ENCODE measurements at regions not wholly inside any gene's neighbourhood (a gene's known extent, or its start where the extent isn't known, plus 50 kb on each side); places are given as distances from the start of the nearest gene placed in this dataset.

DNA sequence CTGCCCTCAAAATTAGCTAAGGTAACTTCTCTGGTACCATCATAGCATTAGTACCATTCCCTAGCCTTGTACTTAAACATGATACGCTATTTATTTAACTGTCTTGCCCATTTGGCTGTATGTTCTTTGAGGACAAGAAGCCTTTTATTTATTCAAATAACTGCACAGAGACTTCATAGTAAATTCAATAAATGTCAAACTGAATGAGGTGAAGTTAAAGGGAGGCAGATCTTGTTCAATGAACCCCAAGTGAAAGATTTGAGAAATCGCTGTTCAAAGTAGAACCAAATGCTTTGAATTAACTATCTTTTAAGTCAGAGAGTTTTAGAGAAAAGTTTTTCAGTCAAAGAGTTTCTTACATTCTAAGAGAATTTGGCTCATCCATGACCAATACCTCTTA, 203.6 kb downstream of the GXYLT1 start:
- Histone ChIP-seq H3K4me1 (ENCODE audit: control insufficient read depth, insufficient read depth, low read length, unreplicated experiment) (no peaks in the 10 kb centered on the region), H3K27ac (ENCODE audit: low read depth, low read length) (no peak overlapping the region), H3K27me3 (ENCODE audit: insufficient read depth, low read length) (peaks cover 13% of the 10 kb centered on the region; the same call in 1 of the 2 replicates), H2AFZ (ENCODE audit: low read length, unreplicated experiment) (no peak overlapping the region), H3K79me2 (ENCODE audit: control insufficient read depth, insufficient read depth, low read length, unreplicated experiment) (no peaks in the 10 kb centered on the region), H3K4me3 (ENCODE audit: low read depth, low read length) (no peak overlapping the region), H3K36me3 (ENCODE audit: insufficient read depth, low read length) (no peaks in the 10 kb centered on the region)

DNA sequence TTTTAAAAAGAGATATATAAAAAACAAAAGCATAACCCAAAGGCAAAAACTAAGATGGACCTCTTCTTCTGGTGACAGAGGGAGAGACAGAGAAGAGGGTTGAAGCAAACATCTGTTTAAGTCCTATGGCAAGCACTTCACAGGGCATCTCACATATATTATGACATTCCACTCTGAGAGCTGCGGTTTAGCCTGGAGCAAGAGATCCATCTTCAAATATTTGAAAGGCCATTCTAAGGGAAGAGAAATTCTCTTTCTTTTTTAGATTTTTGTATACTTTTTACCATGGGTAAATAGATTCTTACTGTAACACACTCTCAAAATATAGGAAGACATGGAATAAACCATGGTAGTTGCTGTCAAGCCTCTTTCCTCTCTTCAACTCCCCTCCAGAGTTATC, 204.1 kb downstream of the GXYLT1 start:
- H3K36me3 ChIP-seq (ENCODE audit: insufficient read depth, low read length): no peaks in the 10 kb centered on the region
- no peaks in the 10 kb centered on the region for H3K4me1 ChIP-seq (ENCODE audit: control insufficient read depth, insufficient read depth, low read length, unreplicated experiment)
- no peaks in the 10 kb centered on the region for H3K79me2 ChIP-seq (ENCODE audit: control insufficient read depth, insufficient read depth, low read length, unreplicated experiment)
- no peak overlapping the region for H2AFZ ChIP-seq (ENCODE audit: low read length, unreplicated experiment)
- H3K4me3 ChIP-seq (ENCODE audit: low read depth, low read length): no peak overlapping the region
- H3K27ac ChIP-seq (ENCODE audit: low read depth, low read length): no peak overlapping the region
- H3K27me3 ChIP-seq (ENCODE audit: insufficient read depth, low read length): peaks cover 13% of the 10 kb centered on the region; the same call in 1 of the 2 replicates

GRCh38 chr12:41936333-41936732, 208.3 kb downstream of the GXYLT1 start:
- no peak overlapping the region for H3K27ac ChIP-seq (ENCODE audit: low read depth, low read length)
- H2AFZ ChIP-seq (ENCODE audit: low read length, unreplicated experiment): no peak overlapping the region
- H3K36me3 ChIP-seq (ENCODE audit: insufficient read depth, low read length): no peaks in the 10 kb centered on the region
- H3K4me3 ChIP-seq (ENCODE audit: low read depth, low read length): no peak overlapping the region
- no peaks in the 10 kb centered on the region for H3K79me2 ChIP-seq (ENCODE audit: control insufficient read depth, insufficient read depth, low read length, unreplicated experiment)
- no peaks in the 10 kb centered on the region for H3K4me1 ChIP-seq (ENCODE audit: control insufficient read depth, insufficient read depth, low read length, unreplicated experiment)
- H3K27me3 ChIP-seq (ENCODE audit: insufficient read depth, low read length): peaks cover 15% of the 10 kb centered on the region

DNA sequence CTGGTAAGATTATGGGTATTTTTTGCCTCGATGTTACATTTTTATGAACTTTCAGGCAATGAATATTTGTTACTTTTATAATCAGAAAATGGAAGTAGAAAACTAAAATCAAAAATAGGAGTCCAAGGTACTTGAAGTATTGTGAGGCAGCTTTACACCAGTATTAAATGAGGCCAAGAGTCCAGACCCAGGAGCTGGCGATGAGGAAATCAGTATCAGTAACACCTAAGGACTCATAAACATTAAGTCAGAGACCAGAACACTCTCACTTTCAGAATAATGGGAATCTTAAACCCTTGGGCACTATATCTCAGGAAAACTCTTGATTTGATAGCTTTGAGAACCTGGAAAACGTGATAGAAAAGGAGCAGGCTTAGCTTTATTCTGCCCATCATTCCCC, 208.8 kb downstream of the GXYLT1 start:
- Histone ChIP-seq H3K4me3 (ENCODE audit: low read depth, low read length) (no peak overlapping the region), H3K79me2 (ENCODE audit: control insufficient read depth, insufficient read depth, low read length, unreplicated experiment) (no peaks in the 10 kb centered on the region), H3K36me3 (ENCODE audit: insufficient read depth, low read length) (no peaks in the 10 kb centered on the region), H2AFZ (ENCODE audit: low read length, unreplicated experiment) (no peak overlapping the region), H3K4me1 (ENCODE audit: control insufficient read depth, insufficient read depth, low read length, unreplicated experiment) (no peaks in the 10 kb centered on the region), H3K27me3 (ENCODE audit: insufficient read depth, low read length) (peaks cover 11% of the 10 kb centered on the region), H3K27ac (ENCODE audit: low read depth, low read length) (no peak overlapping the region)

GRCh38 chr12:41932470-41932991, 212.1 kb downstream of the GXYLT1 start:
- H3K4me1 ChIP-seq (ENCODE audit: control insufficient read depth, insufficient read depth, low read length, unreplicated experiment): no peaks in the 10 kb centered on the region
- peak overlapping the region; percentile 96 for H2AFZ ChIP-seq (ENCODE audit: low read length, unreplicated experiment)
- no peaks in the 10 kb centered on the region for H3K79me2 ChIP-seq (ENCODE audit: control insufficient read depth, insufficient read depth, low read length, unreplicated experiment)
- no peaks in the 10 kb centered on the region for H3K36me3 ChIP-seq (ENCODE audit: insufficient read depth, low read length)
- peak overlapping the region; percentile 73 for H3K4me3 ChIP-seq (ENCODE audit: low read depth, low read length)
- H3K27ac ChIP-seq (ENCODE audit: low read depth, low read length): no peak overlapping the region
- peaks cover 5% of the 10 kb centered on the region for H3K27me3 ChIP-seq (ENCODE audit: insufficient read depth, low read length)

GRCh38 chr12:41930866-41931437, 213.7 kb downstream of the GXYLT1 start:
- no peaks in the 10 kb centered on the region for H3K4me1 ChIP-seq (ENCODE audit: control insufficient read depth, insufficient read depth, low read length, unreplicated experiment)
- peak overlapping the region; percentile 72 for H2AFZ ChIP-seq (ENCODE audit: low read length, unreplicated experiment)
- H3K4me3 ChIP-seq (ENCODE audit: low read depth, low read length): peak overlapping the region; percentile 72
- H3K27ac ChIP-seq (ENCODE audit: low read depth, low read length): no peak overlapping the region
- no peaks in the 10 kb centered on the region for H3K36me3 ChIP-seq (ENCODE audit: insufficient read depth, low read length)
- H3K27me3 ChIP-seq (ENCODE audit: insufficient read depth, low read length): peaks cover 5% of the 10 kb centered on the region
- no peaks in the 10 kb centered on the region for H3K79me2 ChIP-seq (ENCODE audit: control insufficient read depth, insufficient read depth, low read length, unreplicated experiment)

- Histone ChIP-seq H3K4me3 (ENCODE audit: low read depth, low read length) (no peak overlapping the region), H3K4me1 (ENCODE audit: control insufficient read depth, insufficient read depth, low read length, unreplicated experiment) (no peaks in the 10 kb centered on the region), H2AFZ (ENCODE audit: low read length, unreplicated experiment) (no peak overlapping the region), H3K79me2 (ENCODE audit: control insufficient read depth, insufficient read depth, low read length, unreplicated experiment) (no peaks in the 10 kb centered on the region), H3K27me3 (ENCODE audit: insufficient read depth, low read length) (peaks cover 26% of the 10 kb centered on the region), H3K36me3 (ENCODE audit: insufficient read depth, low read length) (no peaks in the 10 kb centered on the region), H3K27ac (ENCODE audit: low read depth, low read length) (no peak overlapping the region)
Observed at GRCh38 chr12:41924111-41924510, 220.6 kb downstream of the GXYLT1 start.

GRCh38 chr12:41923351-41923750, 221.3 kb downstream of the GXYLT1 start:
- Histone ChIP-seq H3K36me3 (ENCODE audit: insufficient read depth, low read length) (no peaks in the 10 kb centered on the region), H3K27ac (ENCODE audit: low read depth, low read length) (no peak overlapping the region), H3K4me1 (ENCODE audit: control insufficient read depth, insufficient read depth, low read length, unreplicated experiment) (no peaks in the 10 kb centered on the region), H2AFZ (ENCODE audit: low read length, unreplicated experiment) (no peak overlapping the region), H3K4me3 (ENCODE audit: low read depth, low read length) (no peak overlapping the region), H3K27me3 (ENCODE audit: insufficient read depth, low read length) (peaks cover 27% of the 10 kb centered on the region), H3K79me2 (ENCODE audit: control insufficient read depth, insufficient read depth, low read length, unreplicated experiment) (no peaks in the 10 kb centered on the region)

- H3K4me1 ChIP-seq (ENCODE audit: control insufficient read depth, insufficient read depth, low read length, unreplicated experiment): no peaks in the 10 kb centered on the region
- H3K4me3 ChIP-seq (ENCODE audit: low read depth, low read length): no peak overlapping the region
Observed at GRCh38 chr12:41920355-41920754, 224.3 kb downstream of the GXYLT1 start.

DNA sequence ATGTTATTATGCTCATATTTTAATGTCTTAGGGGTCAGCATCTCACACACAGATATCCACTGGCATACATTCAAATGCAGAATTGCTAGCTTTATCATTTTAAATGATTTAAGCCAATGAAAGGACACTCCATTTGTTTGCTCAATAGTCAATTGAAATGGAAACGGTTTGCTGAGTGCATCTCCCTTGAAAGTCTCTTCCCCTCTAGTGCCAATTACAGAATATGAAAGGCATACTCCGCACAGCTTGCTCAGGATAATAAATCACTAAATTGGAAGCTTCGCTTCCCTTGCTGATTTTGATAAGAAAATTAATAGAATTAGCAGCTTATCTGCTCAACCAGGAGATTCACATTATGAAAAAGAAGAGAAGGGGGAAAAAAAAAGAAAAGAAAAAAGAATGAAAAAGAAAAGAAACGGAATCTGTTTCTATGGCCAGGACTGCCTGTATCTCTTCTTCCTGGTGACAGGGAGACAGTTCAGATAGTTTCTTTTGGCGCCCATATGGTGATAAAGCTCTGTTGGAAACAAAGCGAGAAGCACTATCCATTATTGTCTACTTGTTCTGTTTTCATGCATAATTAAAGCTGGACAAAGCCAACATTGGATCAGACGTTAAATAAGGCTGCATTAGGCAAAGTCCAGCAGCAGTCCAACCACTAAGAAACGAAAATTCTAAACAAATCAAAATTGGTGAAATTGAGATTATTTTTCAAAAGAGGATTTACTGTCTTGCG, 225.0 kb downstream of the GXYLT1 start:
- Histone ChIP-seq H3K4me1 (ENCODE audit: control insufficient read depth, insufficient read depth, low read length, unreplicated experiment) (no peaks in the 10 kb centered on the region), H2AFZ (ENCODE audit: low read length, unreplicated experiment) (no peak overlapping the region), H3K79me2 (ENCODE audit: control insufficient read depth, insufficient read depth, low read length, unreplicated experiment) (no peaks in the 10 kb centered on the region), H3K36me3 (ENCODE audit: insufficient read depth, low read length) (no peaks in the 10 kb centered on the region), H3K4me3 (ENCODE audit: low read depth, low read length) (no peak overlapping the region), H3K27me3 (ENCODE audit: insufficient read depth, low read length) (peaks cover 27% of the 10 kb centered on the region), H3K27ac (ENCODE audit: low read depth, low read length) (no peak overlapping the region)

More at GRCh38 chr12:41920355-41920754, 224.3 kb downstream of the GXYLT1 start:
- Histone ChIP-seq H3K27ac (ENCODE audit: low read depth, low read length) (no peak overlapping the region), H2AFZ (ENCODE audit: low read length, unreplicated experiment) (no peak overlapping the region), H3K36me3 (ENCODE audit: insufficient read depth, low read length) (no peaks in the 10 kb centered on the region), H3K27me3 (ENCODE audit: insufficient read depth, low read length) (peaks cover 27% of the 10 kb centered on the region), H3K79me2 (ENCODE audit: control insufficient read depth, insufficient read depth, low read length, unreplicated experiment) (no peaks in the 10 kb centered on the region)

DNA sequence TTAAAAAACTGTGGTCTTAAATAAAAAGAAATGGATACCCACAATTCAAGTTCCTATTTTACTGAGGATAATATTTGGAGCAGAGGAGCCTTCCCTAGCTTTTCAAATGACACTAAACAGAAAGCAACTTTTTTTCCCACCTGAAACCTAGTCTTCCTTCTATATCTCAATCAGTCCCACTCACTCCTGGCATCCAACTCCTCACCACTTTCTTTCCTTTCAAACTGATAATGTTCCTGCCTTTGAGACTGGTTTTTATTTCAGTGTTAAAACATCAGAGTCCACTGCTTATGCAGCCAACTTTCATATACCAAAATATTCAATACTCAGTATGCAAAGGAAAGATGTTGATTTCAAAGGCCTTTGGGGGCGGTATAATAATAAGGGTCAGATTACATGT, 225.6 kb downstream of the GXYLT1 start:
- Histone ChIP-seq H3K4me1 (ENCODE audit: control insufficient read depth, insufficient read depth, low read length, unreplicated experiment) (no peaks in the 10 kb centered on the region), H3K36me3 (ENCODE audit: insufficient read depth, low read length) (no peaks in the 10 kb centered on the region), H3K4me3 (ENCODE audit: low read depth, low read length) (no peak overlapping the region), H3K27me3 (ENCODE audit: insufficient read depth, low read length) (peaks cover 27% of the 10 kb centered on the region), H2AFZ (ENCODE audit: low read length, unreplicated experiment) (no peak overlapping the region), H3K79me2 (ENCODE audit: control insufficient read depth, insufficient read depth, low read length, unreplicated experiment) (no peaks in the 10 kb centered on the region), H3K27ac (ENCODE audit: low read depth, low read length) (no peak overlapping the region)

Measured in ACC112 (cell line).